ENCODE measurements at regions not wholly inside any gene's neighbourhood (a gene's known extent, or its start where the extent isn't known, plus 50 kb on each side); places are given as distances from the start of the nearest gene placed in this dataset.

DNA sequence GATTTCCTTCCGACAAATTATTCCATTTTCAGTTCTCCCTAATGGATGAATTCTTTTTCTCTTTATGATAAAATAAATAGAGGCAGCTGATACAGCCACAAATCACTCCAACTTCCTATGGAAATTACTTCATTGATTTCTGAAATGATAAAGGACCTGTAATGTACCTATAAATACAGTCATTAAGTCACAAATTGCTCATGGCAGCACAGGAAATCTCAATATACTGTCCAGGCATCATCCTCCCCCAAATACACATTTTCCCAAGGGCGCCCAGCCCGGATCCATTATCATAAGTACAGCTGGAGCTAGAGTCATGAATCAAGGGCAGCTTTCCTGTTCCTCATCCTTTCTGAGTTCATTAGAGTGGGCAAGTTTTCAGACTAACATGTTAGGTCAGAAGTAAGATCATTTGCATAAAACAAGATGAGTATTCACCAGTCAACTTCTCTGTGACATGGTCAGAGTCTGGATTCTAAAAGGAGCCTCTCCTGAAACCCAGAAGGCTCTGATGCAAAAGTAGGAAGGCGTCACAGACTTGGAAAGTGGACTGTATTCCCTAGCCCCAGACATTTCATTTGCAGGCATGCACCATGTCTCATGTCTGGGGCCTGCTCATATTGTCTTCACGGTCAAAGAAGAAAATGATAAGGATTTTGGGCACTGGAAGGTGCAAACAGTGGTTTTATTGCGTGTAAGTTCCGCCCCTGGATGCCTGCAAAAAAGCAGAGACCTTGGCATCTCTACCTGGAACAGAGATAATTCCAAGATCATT lies 383.2 kb downstream of the PLK2 start:
- TF ChIP-seq, protein P1, sequence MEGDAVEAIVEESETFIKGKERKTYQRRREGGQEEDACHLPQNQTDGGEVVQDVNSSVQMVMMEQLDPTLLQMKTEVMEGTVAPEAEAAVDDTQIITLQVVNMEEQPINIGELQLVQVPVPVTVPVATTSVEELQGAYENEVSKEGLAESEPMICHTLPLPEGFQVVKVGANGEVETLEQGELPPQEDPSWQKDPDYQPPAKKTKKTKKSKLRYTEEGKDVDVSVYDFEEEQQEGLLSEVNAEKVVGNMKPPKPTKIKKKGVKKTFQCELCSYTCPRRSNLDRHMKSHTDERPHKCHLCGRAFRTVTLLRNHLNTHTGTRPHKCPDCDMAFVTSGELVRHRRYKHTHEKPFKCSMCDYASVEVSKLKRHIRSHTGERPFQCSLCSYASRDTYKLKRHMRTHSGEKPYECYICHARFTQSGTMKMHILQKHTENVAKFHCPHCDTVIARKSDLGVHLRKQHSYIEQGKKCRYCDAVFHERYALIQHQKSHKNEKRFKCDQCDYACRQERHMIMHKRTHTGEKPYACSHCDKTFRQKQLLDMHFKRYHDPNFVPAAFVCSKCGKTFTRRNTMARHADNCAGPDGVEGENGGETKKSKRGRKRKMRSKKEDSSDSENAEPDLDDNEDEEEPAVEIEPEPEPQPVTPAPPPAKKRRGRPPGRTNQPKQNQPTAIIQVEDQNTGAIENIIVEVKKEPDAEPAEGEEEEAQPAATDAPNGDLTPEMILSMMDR (IDR thresholded peaks at IDR 0.05): no peak
- TF ChIP-seq ZFX (IDR thresholded peaks at IDR 0.05; ENCODE audit: borderline replicate concordance): no peak

Data from 22Rv1 (cell line).